Adrenal gland (tissue), 9 donors: ENCODE measurements at regions not wholly inside any gene's neighbourhood (a gene's known extent, or its start where the extent isn't known, plus 50 kb on each side); places are given as distances from the start of the nearest gene placed in this dataset.

Experiments
- DNase-seq, 7 donors: peaks; one replicate each; pipeline ENCODE4 v3.0.0-alpha.2; 2019 to 2020
- H3K27ac ChIP-seq, 5 donors: fragments of 200-600 bp; sonication (generic) in 4 of 5; 1 replicate in 3 of 5; 2 replicates in 2 of 5; pipeline versions ENCODE4 v1.5.1 to v1.8.0; 2016 to 2020; ENCODE audit warnings: mild to moderate bottlenecking in 1 of 5
- H3K27me3 ChIP-seq: fragments of 200-600 bp; 2 replicates; pipeline ENCODE4 v1.8.0; 2021
- H3K36me3 ChIP-seq, 2 donors: fragments of 200-600 bp; replicated peaks in 1 of 2; 1 replicate in 1 of 2; 2 replicates in 1 of 2; pipeline versions ENCODE4 v1.5.1 to v1.8.0; 2018 to 2022
- H3K4me1 ChIP-seq, 2 donors: fragments of 200-600 bp; replicated peaks in 1 of 2; 1 replicate in 1 of 2; 2 replicates in 1 of 2; pipeline versions ENCODE4 v1.5.1 to v1.8.0; 2018 to 2021
- H3K4me3 ChIP-seq, 4 donors: fragments of 200-600 bp; sonication (generic) in 3 of 4; one replicate each; pipeline ENCODE4 v1.5.1; 2016 to 2018
- H3K9me3 ChIP-seq, 3 donors: fragments of 200-600 bp; sonication (generic) in 1 of 3; replicated peaks in 1 of 3; 1 replicate in 2 of 3; 2 replicates in 1 of 3; pipeline versions ENCODE4 v1.5.1 to v1.8.0; 2016 to 2021
- POLR2A ChIP-seq, 2 donors: fragments of 450-650 bp; IDR thresholded peaks; one replicate each; pipeline ENCODE4 v1.6.1; 2017; ENCODE audit warnings: antibody characterized with exemption in 2 of 2, mild to moderate bottlenecking in 2 of 2, moderate library complexity in 1 of 2
- WGBS, 4 donors: extraction: QIAGEN DNeasy Blood & Tissue Kit in 2 of 4; methylation state at CpG; one replicate each; pipeline versions ENCODE4 v1.1.5 to v1.1.7; 2013 to 2017; 5-methylcytosine and 5-hydroxymethylcytosine counted together
- intact Hi-C, 2 donors: fragments of 100-400 bp; cut with DNase I; formaldehyde crosslinking; loops; one replicate each; pipeline versions ENCODE4 v1.14.1 to v1.15.0; 2022 to 2023
- TF ChIP-seq, protein P1 (sequence below), 6 experiments: fragments of 450-650 bp in 4 of 6; fragments of 200-600 bp in 2 of 6; sonication (generic) in 1 of 6; IDR thresholded peaks; 1 replicate in 5 of 6; 2 replicates in 1 of 6; pipeline versions ENCODE4 v1.5.1 to v1.8.0; 2016 to 2021; ENCODE audit warnings: antibody characterized with exemption in 6 of 6, mild to moderate bottlenecking in 2 of 6, moderate library complexity in 1 of 6
- donor health status: healthy with polysubstance abuse.
- donor health status: Bipolar disorder and iron deficiency.
- donor health status: DM: yes; HTN: yes; CAD: no.
- donor health status: DM: no; HTN: no; CAD: no.
- donor health status: DM: no; HTN: no; CAD: no.

GRCh38 chr11:112871909-112872500 is 89.2 kb upstream of the NCAM1 start:
- H3K27me3 ChIP-seq, result no peaks in the 10 kb centered on the region
- intact Hi-C loops, result no loop called here
- H3K4me1 ChIP-seq, result no peaks in the 10 kb centered on the region
- 37 to 55% (median 52%) methylated on average over 6 to 7 of the region's 7 CpGs for WGBS, 4 donors
- H3K9me3 ChIP-seq, result no peaks in the 10 kb centered on the region
- TF ChIP-seq, protein P1, sequence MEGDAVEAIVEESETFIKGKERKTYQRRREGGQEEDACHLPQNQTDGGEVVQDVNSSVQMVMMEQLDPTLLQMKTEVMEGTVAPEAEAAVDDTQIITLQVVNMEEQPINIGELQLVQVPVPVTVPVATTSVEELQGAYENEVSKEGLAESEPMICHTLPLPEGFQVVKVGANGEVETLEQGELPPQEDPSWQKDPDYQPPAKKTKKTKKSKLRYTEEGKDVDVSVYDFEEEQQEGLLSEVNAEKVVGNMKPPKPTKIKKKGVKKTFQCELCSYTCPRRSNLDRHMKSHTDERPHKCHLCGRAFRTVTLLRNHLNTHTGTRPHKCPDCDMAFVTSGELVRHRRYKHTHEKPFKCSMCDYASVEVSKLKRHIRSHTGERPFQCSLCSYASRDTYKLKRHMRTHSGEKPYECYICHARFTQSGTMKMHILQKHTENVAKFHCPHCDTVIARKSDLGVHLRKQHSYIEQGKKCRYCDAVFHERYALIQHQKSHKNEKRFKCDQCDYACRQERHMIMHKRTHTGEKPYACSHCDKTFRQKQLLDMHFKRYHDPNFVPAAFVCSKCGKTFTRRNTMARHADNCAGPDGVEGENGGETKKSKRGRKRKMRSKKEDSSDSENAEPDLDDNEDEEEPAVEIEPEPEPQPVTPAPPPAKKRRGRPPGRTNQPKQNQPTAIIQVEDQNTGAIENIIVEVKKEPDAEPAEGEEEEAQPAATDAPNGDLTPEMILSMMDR (IDR thresholded peaks at IDR 0.05), result no peak
- TF ChIP-seq POLR2A (IDR thresholded peaks at IDR 0.05), result no peak
- no peaks in the 10 kb centered on the region for H3K36me3 ChIP-seq
- DNase-seq, result no peak
- H3K4me3 ChIP-seq, result no peak overlapping the region
- H3K27ac ChIP-seq, result no peak overlapping the region

GRCh38 chr11:112874980-112875379 is 86.2 kb upstream of the NCAM1 start:
- WGBS, 4 donors, result 64 to 66% (median 65%) methylated on average over 3 of the region's 3 CpGs
- TF ChIP-seq, protein P1 (IDR thresholded peaks at IDR 0.05), result no peak
- no peak for TF ChIP-seq POLR2A (IDR thresholded peaks at IDR 0.05)
- no peak for DNase-seq
- intact Hi-C loops, result no loop called here
- Histone ChIP-seq H3K4me3 (no peak overlapping the region), H3K27ac (no peak overlapping the region), H3K36me3 (no peaks in the 10 kb centered on the region), H3K9me3 (no peaks in the 10 kb centered on the region), H3K4me1 (no peaks in the 10 kb centered on the region), H3K27me3 (no peaks in the 10 kb centered on the region)

- no peaks in the 10 kb centered on the region for H3K4me1 ChIP-seq
- no peaks in the 10 kb centered on the region for H3K36me3 ChIP-seq
- TF ChIP-seq POLR2A (IDR thresholded peaks at IDR 0.05), result no peak
- TF ChIP-seq, protein P1 (IDR thresholded peaks at IDR 0.05), result no peak
- no peak overlapping the region for H3K27ac ChIP-seq
- no peak overlapping the region for H3K4me3 ChIP-seq
- intact Hi-C loops, result no loop called here
- H3K9me3 ChIP-seq, result no peaks in the 10 kb centered on the region
- H3K27me3 ChIP-seq, result no peaks in the 10 kb centered on the region
- DNase-seq, result no peak
- WGBS, 4 donors, result 60 to 64% (median 62%) methylated on average over 11 of the region's 11 CpGs
Measured at GRCh38 chr11:112877581-112877980, 83.6 kb upstream of the NCAM1 start.

DNA sequence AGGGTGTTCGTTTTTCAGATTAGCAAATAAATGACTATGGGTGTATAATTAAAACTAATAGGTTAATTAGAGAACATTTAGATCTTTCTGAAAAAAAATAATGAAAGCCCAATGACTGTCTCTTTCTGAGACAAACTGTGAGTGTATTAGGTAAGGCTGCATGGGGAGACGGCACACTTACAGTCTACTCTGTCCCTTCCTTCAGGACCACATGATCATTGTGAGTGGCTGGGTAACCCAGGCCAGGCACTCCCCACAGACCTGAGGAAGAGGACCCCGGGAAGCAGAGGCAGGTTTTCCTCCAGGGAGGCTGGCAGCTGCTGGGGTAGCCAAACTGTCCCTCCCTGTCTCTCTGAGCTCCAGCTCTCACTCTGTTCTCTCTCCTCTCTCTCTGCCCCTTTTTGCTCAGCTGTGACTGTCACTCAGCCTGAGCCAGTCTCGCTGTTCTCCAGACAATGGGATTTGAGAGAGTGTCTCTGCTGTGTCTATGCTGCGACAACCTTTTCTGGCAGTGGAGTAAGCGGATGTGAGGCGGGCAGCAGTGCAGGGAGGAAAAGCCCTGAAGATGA is 83.1 kb upstream of the NCAM1 start:
- WGBS, 4 donors, result 68 to 79% (median 71%) methylated on average over 7 of the region's 7 CpGs
- Histone ChIP-seq H3K9me3 (no peaks in the 10 kb centered on the region), H3K27me3 (no peaks in the 10 kb centered on the region), H3K27ac (no peak overlapping the region), H3K4me1 (no peaks in the 10 kb centered on the region), H3K4me3 (no peak overlapping the region), H3K36me3 (no peaks in the 10 kb centered on the region)
- intact Hi-C loops, result no loop called here
- no peak for DNase-seq
- TF ChIP-seq, protein P1 (IDR thresholded peaks at IDR 0.05), result no peak
- no peak for TF ChIP-seq POLR2A (IDR thresholded peaks at IDR 0.05)
